Smooth muscle cell (in vitro differentiated cells): ENCODE measurements at regions not wholly inside any gene's neighbourhood (a gene's known extent, or its start where the extent isn't known, plus 50 kb on each side); places are given as distances from the start of the nearest gene placed in this dataset.

ENCODE experiments used
- DNase-seq: peaks from one replicate; lab custom pipeline; 2025; ENCODE audit not compliant: unreplicated experiment; lab: John Stamatoyannopoulos, UW
- H2AFZ ChIP-seq: fragments of 200-600 bp; sonication (generic); 2 replicates; pipeline ENCODE4 v1.6.0; 2016; ENCODE audit warnings: antibody characterized with exemption, low read depth, mild to moderate bottlenecking
- H3F3A ChIP-seq: fragments of 200-600 bp; sonication (generic); 2 replicates; pipeline ENCODE4 v1.6.0; 2017; ENCODE audit warnings: antibody characterized with exemption, low read depth
- H3K27ac ChIP-seq: fragments of 200-600 bp; sonication (generic); 2 replicates; pipeline ENCODE4 v1.5.1; 2016; ENCODE audit warnings: low read depth, mild to moderate bottlenecking
- H3K27me3 ChIP-seq: fragments of 200-600 bp; sonication (generic); 2 replicates; pipeline ENCODE4 v1.6.1; 2016; ENCODE audit warnings: low read depth, mild to moderate bottlenecking
- H3K36me3 ChIP-seq: fragments of 200-600 bp; sonication (generic); 2 replicates; pipeline ENCODE4 v1.5.1; 2016; ENCODE audit warnings: low read depth
- H3K4me1 ChIP-seq: fragments of 200-600 bp; sonication (generic); 2 replicates; pipeline ENCODE4 v1.5.1; 2016; ENCODE audit warnings: low read depth
- H3K4me2 ChIP-seq: fragments of 200-600 bp; sonication (generic); 2 replicates; pipeline ENCODE4 v1.6.0; 2016; ENCODE audit warnings: mild to moderate bottlenecking
- H3K4me3 ChIP-seq: fragments of 200-600 bp; sonication (generic); 2 replicates; pipeline ENCODE4 v1.5.1; 2016; ENCODE audit warnings: mild to moderate bottlenecking
- H3K79me2 ChIP-seq: fragments of 200-600 bp; sonication (generic); 2 replicates; pipeline ENCODE4 v1.6.0; 2016; ENCODE audit warnings: low read depth, mild to moderate bottlenecking
- H3K9ac ChIP-seq: fragments of 200-600 bp; sonication (generic); 2 replicates; pipeline ENCODE4 v1.6.0; 2016; ENCODE audit warnings: low read depth
- H3K9me3 ChIP-seq: fragments of 200-600 bp; sonication (generic); replicated peaks from 2 replicates; pipeline ENCODE4 v1.5.1; 2016; ENCODE audit warnings: low read depth
- H4K20me1 ChIP-seq: fragments of 200-600 bp; sonication (generic); 2 replicates; pipeline ENCODE4 v1.6.0; 2016; ENCODE audit warnings: low read depth
- WGBS: methylation state at CpG from one replicate; pipeline ENCODE4 v1.1.7; 2016; ENCODE audit warnings: low lambda C conversion rate; 5-methylcytosine and 5-hydroxymethylcytosine counted together
- TF ChIP-seq, protein P1 (sequence below): fragments of 200-600 bp; sonication (generic); IDR thresholded peaks from 2 replicates; pipeline ENCODE4 v1.5.1; 2017; ENCODE audit warnings: borderline replicate concordance, mild to moderate bottlenecking, antibody characterized with exemption; ENCODE audit not compliant: insufficient read depth, poor library complexity, severe bottlenecking

DNA sequence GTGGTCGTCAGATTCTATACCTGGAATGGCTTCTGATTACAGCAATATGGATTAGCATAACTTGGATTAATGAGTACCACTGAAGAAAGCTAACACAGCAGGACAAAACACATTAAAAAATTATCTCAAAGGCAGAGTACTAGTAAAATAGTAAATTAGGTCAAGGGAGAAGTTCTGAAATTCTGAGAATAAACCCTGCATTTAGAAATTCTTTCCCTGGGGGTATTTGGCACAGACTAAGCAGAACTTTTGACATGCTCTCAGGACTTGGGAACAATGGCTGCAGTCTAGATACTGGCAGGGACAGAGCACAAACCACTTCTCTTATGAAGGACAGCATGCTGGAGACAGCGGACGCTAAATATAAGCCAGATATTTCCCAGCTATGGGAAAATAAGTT, 85.6 kb upstream of the GRIA4 start:
- Histone ChIP-seq H3K4me2 (no peak overlapping the region), H3K4me1 (no peaks in the 10 kb centered on the region), H4K20me1 (no peaks in the 10 kb centered on the region), H3K9ac (no peak overlapping the region), H3K27me3 (no peaks in the 10 kb centered on the region), H3K79me2 (no peaks in the 10 kb centered on the region), H2AFZ (no peak overlapping the region), H3F3A (no peaks in the 10 kb centered on the region), H3K27ac (no peak overlapping the region), H3K36me3 (no peaks in the 10 kb centered on the region), H3K9me3 (no peaks in the 10 kb centered on the region), H3K4me3 (no peak overlapping the region)
- no peak for DNase-seq
- 83% methylated on average over 3 of the region's 3 CpGs for WGBS
- TF ChIP-seq, protein P1, sequence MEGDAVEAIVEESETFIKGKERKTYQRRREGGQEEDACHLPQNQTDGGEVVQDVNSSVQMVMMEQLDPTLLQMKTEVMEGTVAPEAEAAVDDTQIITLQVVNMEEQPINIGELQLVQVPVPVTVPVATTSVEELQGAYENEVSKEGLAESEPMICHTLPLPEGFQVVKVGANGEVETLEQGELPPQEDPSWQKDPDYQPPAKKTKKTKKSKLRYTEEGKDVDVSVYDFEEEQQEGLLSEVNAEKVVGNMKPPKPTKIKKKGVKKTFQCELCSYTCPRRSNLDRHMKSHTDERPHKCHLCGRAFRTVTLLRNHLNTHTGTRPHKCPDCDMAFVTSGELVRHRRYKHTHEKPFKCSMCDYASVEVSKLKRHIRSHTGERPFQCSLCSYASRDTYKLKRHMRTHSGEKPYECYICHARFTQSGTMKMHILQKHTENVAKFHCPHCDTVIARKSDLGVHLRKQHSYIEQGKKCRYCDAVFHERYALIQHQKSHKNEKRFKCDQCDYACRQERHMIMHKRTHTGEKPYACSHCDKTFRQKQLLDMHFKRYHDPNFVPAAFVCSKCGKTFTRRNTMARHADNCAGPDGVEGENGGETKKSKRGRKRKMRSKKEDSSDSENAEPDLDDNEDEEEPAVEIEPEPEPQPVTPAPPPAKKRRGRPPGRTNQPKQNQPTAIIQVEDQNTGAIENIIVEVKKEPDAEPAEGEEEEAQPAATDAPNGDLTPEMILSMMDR, result no peak

DNA sequence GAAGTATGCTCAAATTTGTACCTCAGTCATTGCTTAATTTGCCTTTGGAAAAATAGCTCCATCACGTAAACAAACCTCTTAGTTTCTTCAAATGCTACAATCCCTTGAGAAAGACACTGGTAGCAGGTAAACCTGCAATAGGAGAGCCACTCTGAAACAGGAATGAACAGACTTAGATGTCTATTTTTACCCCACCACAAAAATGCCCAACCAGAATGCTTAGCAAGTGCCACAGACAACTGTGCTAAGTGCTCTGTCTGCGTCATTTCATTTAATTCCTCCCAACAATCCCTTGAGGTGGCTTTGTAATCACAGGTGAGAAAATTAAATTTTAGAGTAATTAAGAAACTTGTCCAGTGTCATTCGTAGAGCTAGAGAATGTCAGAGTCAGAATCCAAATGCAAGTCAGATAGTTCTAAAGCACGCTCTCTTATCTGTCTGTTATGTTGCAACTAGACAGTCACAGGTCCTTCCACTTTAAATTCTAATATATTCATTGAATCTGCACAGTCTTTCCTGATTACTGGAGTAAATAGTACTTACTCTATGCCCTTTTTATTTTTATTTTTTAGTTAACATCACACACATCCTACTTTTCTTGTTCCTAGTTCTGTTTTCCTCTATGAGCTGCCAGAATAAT, 89.0 kb upstream of the GRIA4 start:
- TF ChIP-seq, protein P1, result no peak
- H3K36me3 ChIP-seq, result no peaks in the 10 kb centered on the region
- H3K79me2 ChIP-seq, result no peaks in the 10 kb centered on the region
- H3K9ac ChIP-seq, result no peak overlapping the region
- H2AFZ ChIP-seq, result no peak overlapping the region
- H3K27me3 ChIP-seq, result no peaks in the 10 kb centered on the region
- no peak overlapping the region for H3K4me3 ChIP-seq
- DNase-seq, result no peak
- 84% methylated on average over 4 of the region's 4 CpGs for WGBS
- H3K4me1 ChIP-seq, result no peaks in the 10 kb centered on the region
- no peaks in the 10 kb centered on the region for H3K9me3 ChIP-seq
- H3F3A ChIP-seq, result no peaks in the 10 kb centered on the region
- H4K20me1 ChIP-seq, result no peaks in the 10 kb centered on the region
- no peak overlapping the region for H3K27ac ChIP-seq
- no peak overlapping the region for H3K4me2 ChIP-seq

DNA sequence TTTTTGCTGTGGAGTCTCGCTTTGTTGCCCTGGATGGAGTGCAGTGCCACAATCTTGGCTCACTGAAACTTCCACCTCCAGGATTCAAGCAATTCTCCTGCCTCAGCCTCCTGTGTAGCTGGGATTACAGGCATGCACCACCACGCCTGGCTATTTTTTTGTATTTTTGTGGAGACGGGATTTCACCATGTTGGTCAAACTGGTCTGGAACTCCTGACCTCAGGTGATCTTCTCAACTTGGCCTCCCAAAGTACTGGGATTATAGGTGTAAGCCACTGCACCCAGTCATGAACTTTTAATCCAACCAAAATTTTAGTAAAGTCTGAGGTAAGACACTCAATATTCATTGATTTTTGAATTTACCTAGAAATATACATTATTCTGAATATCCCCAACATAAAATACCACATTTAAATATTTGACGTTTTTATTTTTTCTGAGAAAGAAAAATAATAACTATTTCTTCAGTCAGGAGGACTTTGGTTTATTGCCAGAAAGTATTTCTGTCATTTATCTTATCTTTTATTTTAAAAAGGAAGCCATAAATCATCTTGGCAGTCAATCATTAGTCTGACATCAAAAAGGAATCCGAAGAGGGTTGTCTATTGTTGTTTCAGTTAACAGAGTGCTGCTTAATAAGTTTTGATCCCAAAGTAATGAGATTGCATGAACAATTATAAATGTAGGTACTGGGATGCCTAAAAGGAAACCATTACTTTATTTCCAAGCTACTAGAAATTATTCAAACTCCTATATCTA, 102.2 kb upstream of the GRIA4 start:
- DNase-seq, result no peak
- Histone ChIP-seq H3K36me3 (no peaks in the 10 kb centered on the region), H3K79me2 (no peaks in the 10 kb centered on the region), H3K4me3 (no peak overlapping the region), H3K9ac (no peak overlapping the region), H3K4me1 (no peaks in the 10 kb centered on the region), H3K4me2 (no peak overlapping the region), H4K20me1 (no peaks in the 10 kb centered on the region), H3K9me3 (no peaks in the 10 kb centered on the region), H3F3A (no peaks in the 10 kb centered on the region), H3K27ac (no peak overlapping the region), H2AFZ (no peak overlapping the region), H3K27me3 (no peaks in the 10 kb centered on the region)
- TF ChIP-seq, protein P1, result no peak
- WGBS, result 82% methylated on average over 5 of the region's 5 CpGs
